IPS-15b (cell line): ENCODE measurements at regions not wholly inside any gene's neighbourhood (a gene's known extent, or its start where the extent isn't known, plus 50 kb on each side); places are given as distances from the start of the nearest gene placed in this dataset.

Experiments used
- H3K27me3 ChIP-seq: one replicate; pipeline ENCODE4 v1.6.1; 2013; ENCODE audit warnings: low read length; ENCODE audit not compliant: control insufficient read depth, insufficient read depth
- H3K36me3 ChIP-seq: one replicate; pipeline ENCODE4 v1.6.1; 2013; ENCODE audit warnings: low read length; ENCODE audit not compliant: control insufficient read depth, insufficient read depth
- H3K4me1 ChIP-seq: one replicate; pipeline ENCODE4 v1.6.1; 2013; ENCODE audit warnings: mild to moderate bottlenecking, low read length; ENCODE audit not compliant: control insufficient read depth, insufficient read depth
- H3K4me3 ChIP-seq: one replicate; pipeline ENCODE4 v1.5.1; 2013; ENCODE audit warnings: low read depth, low read length
- H3K9ac ChIP-seq: one replicate; pipeline ENCODE4 v1.6.1; 2013; ENCODE audit warnings: low read depth, mild to moderate bottlenecking, low read length
- H3K9me3 ChIP-seq: one replicate; pipeline ENCODE4 v1.6.1; 2013; ENCODE audit warnings: mild to moderate bottlenecking, low read length; ENCODE audit not compliant: control insufficient read depth, insufficient read depth

DNA sequence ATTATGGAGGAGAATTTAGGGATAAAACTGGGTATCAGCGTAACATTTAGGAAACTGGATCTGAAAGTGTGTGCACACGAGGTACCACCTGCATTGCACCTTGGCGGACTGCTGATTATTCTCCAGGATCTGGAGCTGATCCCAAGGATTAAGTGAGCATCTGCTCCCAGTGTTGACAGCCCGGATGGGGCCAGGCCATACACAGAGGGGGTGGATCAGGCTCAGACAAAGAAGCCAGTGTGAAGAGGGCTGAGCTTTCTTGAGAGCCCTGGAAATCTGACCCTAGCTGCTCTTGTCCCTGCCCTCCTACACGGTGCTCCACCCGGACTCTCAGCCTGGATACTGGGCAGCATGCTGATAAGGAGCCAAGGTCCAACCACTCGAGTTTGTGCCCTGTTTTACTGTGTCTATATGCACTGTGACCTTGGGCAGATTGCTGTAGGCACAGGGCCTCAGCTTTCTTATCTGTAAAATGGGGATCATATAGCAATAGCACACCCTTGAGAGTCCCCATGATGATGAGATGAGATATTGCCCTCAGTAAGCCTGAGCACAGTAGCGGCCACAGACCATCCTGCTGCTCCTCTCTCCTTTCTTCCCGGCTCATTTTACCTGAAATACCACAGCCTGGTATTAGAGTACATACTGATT, 396.8 kb upstream of the CELF4 start:
- Histone ChIP-seq H3K9ac (no peak overlapping the region), H3K4me3 (no peak overlapping the region), H3K27me3 (no peaks in the 10 kb centered on the region), H3K36me3 (no peaks in the 10 kb centered on the region), H3K4me1 (no peaks in the 10 kb centered on the region), H3K9me3 (no peaks in the 10 kb centered on the region)

DNA sequence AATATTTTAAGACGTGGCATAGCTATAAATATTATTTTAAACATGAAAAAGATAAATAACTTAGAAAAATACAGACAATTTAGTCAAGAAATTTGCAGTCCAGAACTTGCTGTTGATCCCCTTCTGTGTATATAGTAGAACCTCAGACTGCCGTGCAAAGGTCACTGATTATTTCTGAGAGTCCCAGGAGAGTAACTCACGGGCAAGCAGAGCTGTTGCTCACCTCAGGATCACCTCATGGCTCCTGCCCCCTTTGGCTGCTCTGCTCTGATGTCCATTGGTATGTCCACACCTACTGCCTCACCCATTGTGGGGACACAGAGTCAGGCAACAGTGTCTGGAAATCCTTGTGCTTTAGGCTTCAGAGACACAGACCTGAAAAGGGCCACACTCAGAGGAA, 392.9 kb upstream of the CELF4 start:
- no peak overlapping the region for H3K4me3 ChIP-seq
- H3K36me3 ChIP-seq, result no peaks in the 10 kb centered on the region
- no peaks in the 10 kb centered on the region for H3K9me3 ChIP-seq
- H3K27me3 ChIP-seq, result no peaks in the 10 kb centered on the region
- H3K4me1 ChIP-seq, result no peaks in the 10 kb centered on the region
- no peak overlapping the region for H3K9ac ChIP-seq

DNA sequence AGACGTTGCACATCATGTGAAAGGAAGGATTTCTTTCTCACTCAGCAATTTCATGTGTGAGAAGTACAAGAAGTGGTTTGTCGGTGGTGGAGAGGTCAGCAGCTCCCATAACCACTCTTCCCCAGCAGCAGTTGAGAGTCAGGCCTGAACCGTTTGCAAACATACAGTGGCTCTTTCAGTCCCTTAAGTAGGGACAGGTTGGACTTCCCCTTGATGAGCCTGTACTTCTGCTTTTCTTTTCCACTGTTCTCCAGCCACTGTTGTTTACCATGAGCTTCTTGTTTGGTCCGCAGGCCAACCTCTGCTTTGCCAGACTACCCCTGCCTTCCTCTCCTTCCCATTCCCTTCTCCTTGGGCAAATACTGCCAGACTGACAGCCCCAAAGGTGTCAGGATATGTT, 391.3 kb upstream of the CELF4 start:
- H3K4me1 ChIP-seq, result no peaks in the 10 kb centered on the region
- no peak overlapping the region for H3K4me3 ChIP-seq
- no peaks in the 10 kb centered on the region for H3K36me3 ChIP-seq
- H3K27me3 ChIP-seq, result no peaks in the 10 kb centered on the region
- no peaks in the 10 kb centered on the region for H3K9me3 ChIP-seq
- no peak overlapping the region for H3K9ac ChIP-seq

DNA sequence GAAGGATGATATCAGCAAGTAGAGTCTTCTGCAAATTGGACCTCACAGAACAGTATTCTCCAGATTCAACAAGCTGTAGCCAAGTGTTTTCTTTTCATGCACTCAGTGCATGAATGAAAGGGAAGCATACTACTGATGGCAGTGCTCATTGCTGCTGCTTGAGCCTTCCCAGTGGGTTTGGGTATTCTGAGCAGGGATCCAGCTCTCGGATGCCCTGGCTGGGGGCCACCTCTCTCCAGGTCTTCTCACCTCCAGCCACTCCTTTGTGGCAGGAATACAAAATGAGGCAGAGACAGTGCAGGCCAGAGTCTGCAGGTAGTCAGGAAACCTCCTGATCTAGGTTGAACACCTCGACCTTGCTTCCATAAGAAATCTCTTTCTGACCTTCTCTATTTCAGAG, 390.4 kb upstream of the CELF4 start:
- no peaks in the 10 kb centered on the region for H3K36me3 ChIP-seq
- no peak overlapping the region for H3K4me3 ChIP-seq
- H3K9me3 ChIP-seq, result no peaks in the 10 kb centered on the region
- H3K9ac ChIP-seq, result no peak overlapping the region
- H3K4me1 ChIP-seq, result no peaks in the 10 kb centered on the region
- H3K27me3 ChIP-seq, result no peaks in the 10 kb centered on the region

DNA sequence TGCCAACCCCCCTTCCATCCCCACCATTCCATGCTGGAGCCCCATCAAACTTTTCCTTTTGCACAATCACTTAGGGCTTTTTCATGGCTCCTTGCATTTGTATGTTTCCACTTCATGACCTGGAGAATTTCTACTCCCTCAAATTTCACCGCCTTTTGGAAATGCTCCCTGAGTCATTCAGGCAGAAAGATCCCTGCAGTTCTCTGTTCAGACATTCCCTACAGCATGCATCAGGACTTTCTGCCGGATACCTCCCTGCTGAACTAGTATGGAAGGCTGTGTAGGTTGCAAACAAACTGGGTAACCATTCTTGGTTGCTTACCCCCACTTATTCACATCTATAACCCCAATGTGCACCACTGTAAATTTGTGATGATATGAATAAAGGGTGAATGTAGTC, 389.6 kb upstream of the CELF4 start:
- H3K9ac ChIP-seq, result no peak overlapping the region
- no peaks in the 10 kb centered on the region for H3K27me3 ChIP-seq
- H3K4me1 ChIP-seq, result no peaks in the 10 kb centered on the region
- no peak overlapping the region for H3K4me3 ChIP-seq
- no peaks in the 10 kb centered on the region for H3K36me3 ChIP-seq
- H3K9me3 ChIP-seq, result no peaks in the 10 kb centered on the region

DNA sequence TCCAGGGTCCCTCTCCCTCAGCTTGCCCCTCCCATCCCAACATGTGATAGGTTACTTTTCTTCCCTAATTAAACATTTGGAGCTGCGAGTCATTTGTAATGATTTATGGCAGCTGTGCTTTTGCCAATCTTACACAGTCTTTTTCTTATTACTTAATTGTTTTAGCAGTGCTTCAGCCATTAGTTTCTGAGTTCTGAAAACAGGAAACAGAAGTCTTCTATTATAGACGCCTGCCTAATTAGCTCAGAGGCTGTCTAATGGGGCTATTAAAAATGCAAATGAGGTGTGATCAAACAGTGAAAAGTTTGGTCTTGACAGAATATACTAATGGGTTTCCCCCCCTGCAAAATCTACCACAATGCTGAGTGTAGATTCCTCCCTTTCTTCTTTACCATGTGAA, 388.3 kb upstream of the CELF4 start:
- H3K36me3 ChIP-seq, result no peaks in the 10 kb centered on the region
- no peaks in the 10 kb centered on the region for H3K4me1 ChIP-seq
- no peaks in the 10 kb centered on the region for H3K9me3 ChIP-seq
- H3K9ac ChIP-seq, result no peak overlapping the region
- no peaks in the 10 kb centered on the region for H3K27me3 ChIP-seq
- no peak overlapping the region for H3K4me3 ChIP-seq

DNA sequence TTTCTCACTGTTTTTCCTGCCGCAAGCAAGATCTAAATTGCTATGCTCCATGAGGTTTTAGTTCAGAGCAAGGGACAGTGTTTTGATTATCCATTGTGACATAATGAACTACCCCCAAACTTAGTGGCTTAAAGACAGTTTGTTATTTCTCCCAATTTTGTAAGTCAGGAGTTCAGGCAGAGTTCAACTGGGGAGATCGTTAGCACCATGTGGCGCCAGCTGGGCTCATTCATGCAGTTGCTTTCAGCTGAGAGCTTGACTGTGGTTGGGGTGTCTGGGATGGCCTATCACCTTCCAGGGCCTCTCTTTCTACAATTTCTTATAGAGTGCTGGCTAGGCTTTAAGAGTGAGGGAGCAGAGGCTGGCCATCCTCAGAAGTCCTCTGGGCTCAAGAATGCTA, 382.9 kb upstream of the CELF4 start:
- H3K9me3 ChIP-seq, result no peaks in the 10 kb centered on the region
- H3K36me3 ChIP-seq, result no peaks in the 10 kb centered on the region
- no peaks in the 10 kb centered on the region for H3K4me1 ChIP-seq
- H3K27me3 ChIP-seq, result no peaks in the 10 kb centered on the region
- H3K4me3 ChIP-seq, result no peak overlapping the region
- H3K9ac ChIP-seq, result no peak overlapping the region

DNA sequence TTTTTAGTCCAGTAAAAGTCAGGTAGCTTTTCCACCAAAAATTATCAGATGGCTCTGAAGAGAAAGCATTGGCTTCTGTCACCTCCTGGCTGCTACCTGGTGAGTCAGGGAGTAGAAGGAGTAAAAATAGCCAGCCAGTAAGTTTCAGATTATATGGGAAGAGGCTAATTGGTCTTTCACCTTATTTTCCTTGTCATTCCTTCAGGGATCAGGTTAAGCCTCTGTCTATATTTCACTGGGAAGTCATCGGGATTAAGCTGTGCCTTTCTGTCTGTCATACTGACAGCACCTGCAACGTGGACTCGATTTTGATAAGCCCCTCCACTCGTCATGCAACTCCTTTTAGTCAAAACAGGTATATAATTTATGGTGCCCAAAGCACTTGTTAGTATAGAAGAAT, 380.7 kb upstream of the CELF4 start:
- Histone ChIP-seq H3K27me3 (no peaks in the 10 kb centered on the region), H3K36me3 (no peaks in the 10 kb centered on the region), H3K9ac (no peak overlapping the region), H3K4me1 (no peaks in the 10 kb centered on the region), H3K9me3 (no peaks in the 10 kb centered on the region), H3K4me3 (no peak overlapping the region)

DNA sequence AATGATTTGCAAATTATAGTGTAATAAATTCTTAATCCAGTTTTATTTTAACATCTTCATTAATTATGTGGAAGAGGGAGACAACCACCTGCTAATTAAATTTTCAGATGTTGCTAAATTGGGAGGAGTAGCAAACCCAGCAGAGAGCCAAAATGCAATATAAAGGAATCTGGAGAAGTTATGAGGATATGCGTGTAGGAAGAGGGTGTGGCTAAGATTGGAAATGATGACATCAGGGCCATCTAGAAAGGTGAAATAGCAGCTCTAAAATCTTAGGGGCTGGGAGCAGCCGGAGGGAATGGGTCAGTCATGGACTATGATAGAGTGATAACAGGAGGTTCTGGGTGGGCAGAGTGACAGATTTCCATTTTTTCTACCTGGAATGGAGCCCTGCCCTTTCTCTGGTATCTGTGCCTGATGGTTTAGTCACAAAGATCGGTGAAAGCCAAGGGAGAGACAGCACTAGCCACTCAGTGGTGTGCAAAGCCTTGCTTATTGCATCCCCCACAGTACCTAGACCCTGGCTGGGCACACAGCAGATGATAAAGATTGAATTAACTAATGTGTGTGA, 379.2 kb upstream of the CELF4 start:
- Histone ChIP-seq H3K27me3 (no peaks in the 10 kb centered on the region), H3K4me3 (no peak overlapping the region), H3K4me1 (no peaks in the 10 kb centered on the region), H3K9ac (no peak overlapping the region), H3K36me3 (no peaks in the 10 kb centered on the region), H3K9me3 (no peaks in the 10 kb centered on the region)

DNA sequence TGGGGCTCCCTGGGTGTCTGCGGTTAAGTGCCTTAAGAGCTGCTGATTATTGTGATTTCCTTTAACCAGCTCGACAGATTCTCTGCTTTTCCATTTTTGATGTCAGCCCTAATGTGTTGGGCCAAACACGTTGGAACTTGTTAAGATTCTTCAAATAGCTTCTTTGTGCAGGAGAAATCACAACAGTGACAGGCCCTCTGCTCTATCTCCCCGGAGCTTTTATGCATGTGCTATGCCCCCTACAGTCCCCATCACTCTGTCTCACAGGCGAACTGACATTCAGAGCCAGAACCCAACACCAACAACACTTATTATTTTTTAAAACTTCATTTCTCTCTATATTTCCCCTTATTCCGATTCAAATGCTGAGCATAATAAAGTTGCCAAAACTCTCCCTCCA, 371.7 kb upstream of the CELF4 start:
- no peaks in the 10 kb centered on the region for H3K4me1 ChIP-seq
- H3K9me3 ChIP-seq, result no peaks in the 10 kb centered on the region
- H3K9ac ChIP-seq, result no peak overlapping the region
- no peaks in the 10 kb centered on the region for H3K36me3 ChIP-seq
- no peaks in the 10 kb centered on the region for H3K27me3 ChIP-seq
- H3K4me3 ChIP-seq, result no peak overlapping the region

DNA sequence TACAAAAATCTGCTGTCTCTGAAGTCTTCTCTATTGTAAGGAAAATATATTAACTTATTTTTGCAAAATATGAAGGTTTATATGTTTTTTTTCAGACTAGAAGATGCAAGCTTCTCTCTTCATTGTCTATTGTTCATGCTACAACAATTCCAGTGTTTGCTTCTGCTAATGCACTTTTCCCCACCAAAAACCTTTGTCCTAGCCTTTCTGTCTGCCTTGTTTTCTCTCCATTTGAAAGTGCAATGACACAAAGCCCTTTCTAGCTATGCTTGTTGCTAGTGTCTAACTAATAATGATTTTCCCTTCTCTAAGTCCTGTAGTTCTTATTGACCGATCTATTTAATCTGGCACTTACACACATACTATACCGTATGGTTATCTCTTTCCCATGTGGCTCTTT, 369.5 kb upstream of the CELF4 start:
- Histone ChIP-seq H3K4me1 (no peaks in the 10 kb centered on the region), H3K9ac (no peak overlapping the region), H3K9me3 (no peaks in the 10 kb centered on the region), H3K36me3 (no peaks in the 10 kb centered on the region), H3K4me3 (no peak overlapping the region), H3K27me3 (no peaks in the 10 kb centered on the region)

DNA sequence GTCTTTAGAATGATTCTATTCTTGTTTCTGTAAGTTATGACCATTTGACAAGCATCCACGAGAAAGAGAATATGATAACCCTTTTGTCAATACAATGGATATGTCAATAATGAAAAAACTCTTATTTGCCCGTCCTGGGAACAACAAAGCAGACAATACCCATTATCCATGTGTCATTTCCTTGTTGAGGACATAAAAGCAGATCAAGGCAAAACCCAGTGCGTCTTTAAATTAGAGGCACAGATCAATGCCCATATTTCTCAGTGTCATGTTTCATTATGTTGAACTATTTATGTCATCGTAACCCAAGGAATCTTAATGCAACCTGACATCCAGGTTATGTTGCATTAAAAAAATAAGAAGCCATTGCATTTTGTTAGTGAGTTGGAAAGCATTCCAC, 365.0 kb upstream of the CELF4 start:
- no peaks in the 10 kb centered on the region for H3K4me1 ChIP-seq
- H3K27me3 ChIP-seq, result no peaks in the 10 kb centered on the region
- H3K36me3 ChIP-seq, result no peaks in the 10 kb centered on the region
- H3K9ac ChIP-seq, result no peak overlapping the region
- no peak overlapping the region for H3K4me3 ChIP-seq
- H3K9me3 ChIP-seq, result no peaks in the 10 kb centered on the region
